ENCODE measurements at regions not wholly inside any gene's neighbourhood (a gene's known extent, or its start where the extent isn't known, plus 50 kb on each side); places are given as distances from the start of the nearest gene placed in this dataset.

DNA sequence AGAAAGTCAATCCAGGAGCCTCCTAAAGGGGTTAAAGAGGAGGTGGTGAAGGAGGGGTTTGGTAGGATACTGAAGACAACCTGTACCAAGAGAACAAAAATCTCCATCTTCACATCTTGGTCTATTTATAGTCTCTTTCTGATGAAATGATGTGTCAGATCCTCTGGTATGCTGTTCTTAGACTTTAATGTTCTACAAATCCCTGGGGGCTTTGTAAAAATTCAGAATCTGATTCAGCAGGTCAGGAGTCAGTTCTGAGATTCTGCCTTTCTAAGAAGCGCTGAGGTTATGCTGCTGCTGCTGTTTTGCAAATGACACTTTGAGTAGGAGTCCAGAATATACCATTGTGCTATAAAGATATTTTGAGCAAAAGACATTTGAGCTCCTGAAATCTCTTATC lies 172.9 kb upstream of the GLRA2 start (continued):
- TF ChIP-seq, protein P1, sequence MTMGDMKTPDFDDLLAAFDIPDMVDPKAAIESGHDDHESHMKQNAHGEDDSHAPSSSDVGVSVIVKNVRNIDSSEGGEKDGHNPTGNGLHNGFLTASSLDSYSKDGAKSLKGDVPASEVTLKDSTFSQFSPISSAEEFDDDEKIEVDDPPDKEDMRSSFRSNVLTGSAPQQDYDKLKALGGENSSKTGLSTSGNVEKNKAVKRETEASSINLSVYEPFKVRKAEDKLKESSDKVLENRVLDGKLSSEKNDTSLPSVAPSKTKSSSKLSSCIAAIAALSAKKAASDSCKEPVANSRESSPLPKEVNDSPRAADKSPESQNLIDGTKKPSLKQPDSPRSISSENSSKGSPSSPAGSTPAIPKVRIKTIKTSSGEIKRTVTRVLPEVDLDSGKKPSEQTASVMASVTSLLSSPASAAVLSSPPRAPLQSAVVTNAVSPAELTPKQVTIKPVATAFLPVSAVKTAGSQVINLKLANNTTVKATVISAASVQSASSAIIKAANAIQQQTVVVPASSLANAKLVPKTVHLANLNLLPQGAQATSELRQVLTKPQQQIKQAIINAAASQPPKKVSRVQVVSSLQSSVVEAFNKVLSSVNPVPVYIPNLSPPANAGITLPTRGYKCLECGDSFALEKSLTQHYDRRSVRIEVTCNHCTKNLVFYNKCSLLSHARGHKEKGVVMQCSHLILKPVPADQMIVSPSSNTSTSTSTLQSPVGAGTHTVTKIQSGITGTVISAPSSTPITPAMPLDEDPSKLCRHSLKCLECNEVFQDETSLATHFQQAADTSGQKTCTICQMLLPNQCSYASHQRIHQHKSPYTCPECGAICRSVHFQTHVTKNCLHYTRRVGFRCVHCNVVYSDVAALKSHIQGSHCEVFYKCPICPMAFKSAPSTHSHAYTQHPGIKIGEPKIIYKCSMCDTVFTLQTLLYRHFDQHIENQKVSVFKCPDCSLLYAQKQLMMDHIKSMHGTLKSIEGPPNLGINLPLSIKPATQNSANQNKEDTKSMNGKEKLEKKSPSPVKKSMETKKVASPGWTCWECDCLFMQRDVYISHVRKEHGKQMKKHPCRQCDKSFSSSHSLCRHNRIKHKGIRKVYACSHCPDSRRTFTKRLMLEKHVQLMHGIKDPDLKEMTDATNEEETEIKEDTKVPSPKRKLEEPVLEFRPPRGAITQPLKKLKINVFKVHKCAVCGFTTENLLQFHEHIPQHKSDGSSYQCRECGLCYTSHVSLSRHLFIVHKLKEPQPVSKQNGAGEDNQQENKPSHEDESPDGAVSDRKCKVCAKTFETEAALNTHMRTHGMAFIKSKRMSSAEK (CRISPR knock-in tag; IDR thresholded peaks at IDR 0.05; ENCODE audit: borderline replicate concordance) = no peak

DNA sequence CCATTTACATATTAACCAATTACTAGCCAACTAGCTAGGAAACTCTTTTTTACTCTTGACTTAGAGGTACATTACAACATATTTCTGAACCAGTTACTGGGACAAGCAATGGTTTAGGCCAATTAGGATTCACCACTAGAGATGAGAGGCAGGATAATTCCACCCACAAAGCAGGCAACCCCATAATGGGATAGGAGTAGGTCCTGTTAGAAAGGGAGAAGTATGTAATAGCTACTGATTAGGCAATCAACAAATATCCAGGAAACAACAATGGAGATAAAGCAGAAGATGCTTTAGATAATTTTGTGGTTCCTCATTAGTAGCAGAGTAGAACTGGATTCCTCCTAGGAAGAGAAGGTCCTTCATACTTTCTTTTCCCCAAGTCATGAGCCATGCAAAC lies 173.8 kb upstream of the GLRA2 start:
- H3K27ac Mint-ChIP-seq = no peak overlapping the region
- ChIA-PET POLR2A (no interaction called here), CTCF (no interaction called here)
- TF ChIP-seq ZNF219 (CRISPR knock-in tag; IDR thresholded peaks at IDR 0.05; ENCODE audit: borderline replicate concordance) = no peak
- ATAC-seq = no peak
- H3K27me3 Mint-ChIP-seq (ENCODE audit: low read depth) = no peaks in the 10 kb centered on the region; the same call in 1 of the 2 replicates
- peaks cover 46% of the 10 kb centered on the region for H3K4me1 Mint-ChIP-seq
- DNase-seq (ENCODE audit: low spot score) = no peak
- peaks cover 14% of the 10 kb centered on the region for H3K9me3 Mint-ChIP-seq
- no peak overlapping the region for H3K4me3 Mint-ChIP-seq
- peaks cover 14% of the 10 kb centered on the region for H3K36me3 Mint-ChIP-seq

DNA sequence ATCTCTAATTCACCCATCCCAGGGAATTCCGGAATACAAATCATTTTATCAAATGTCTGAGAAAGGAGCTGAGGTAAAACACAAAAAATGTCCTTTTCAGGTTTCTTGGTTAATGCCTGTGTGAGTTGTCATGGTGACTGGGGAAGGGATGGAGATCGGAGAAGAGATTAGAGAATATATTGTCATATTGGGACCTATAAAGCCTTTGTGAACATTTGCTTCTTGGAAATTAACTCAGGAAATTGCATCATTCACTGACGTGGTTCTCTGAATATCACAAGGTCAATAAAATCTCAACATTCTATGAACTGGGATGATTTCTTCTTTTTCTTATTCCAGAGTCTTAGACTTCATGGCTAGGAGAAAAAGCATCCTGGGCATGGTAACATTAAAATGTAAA lies 174.8 kb upstream of the GLRA2 start:
- no peak overlapping the region for H3K27ac Mint-ChIP-seq
- DNase-seq (ENCODE audit: low spot score) (no peak), ATAC-seq (no peak)
- no peaks in the 10 kb centered on the region; the same call in 1 of the 2 replicates for H3K27me3 Mint-ChIP-seq (ENCODE audit: low read depth)
- H3K4me1 Mint-ChIP-seq = peaks cover 43% of the 10 kb centered on the region
- ChIA-PET POLR2A (no interaction called here), CTCF (no interaction called here)
- TF ChIP-seq FOXK1 (CRISPR knock-in tag; IDR thresholded peaks at IDR 0.05) (no peak), ATF1 (CRISPR knock-in tag; IDR thresholded peaks at IDR 0.05) (no peak), RELA (CRISPR knock-in tag; IDR thresholded peaks at IDR 0.05; ENCODE audit: borderline replicate concordance) (no peak), NR1H2 (CRISPR knock-in tag; IDR thresholded peaks at IDR 0.05) (no peak), ETV6 (CRISPR knock-in tag; IDR thresholded peaks at IDR 0.05) (no peak), JUN (CRISPR knock-in tag; IDR thresholded peaks at IDR 0.05) (no peak), ZNF416 (CRISPR knock-in tag; IDR thresholded peaks at IDR 0.05) (no peak), ZNF138 (CRISPR knock-in tag; conservative IDR thresholded peaks at IDR 0.05) (no peak), MLX (CRISPR knock-in tag; IDR thresholded peaks at IDR 0.05) (no peak), USF1 (CRISPR knock-in tag; IDR thresholded peaks at IDR 0.05) (no peak), ZNF423 (CRISPR knock-in tag; IDR thresholded peaks at IDR 0.05) (no peak), ZNF671 (CRISPR knock-in tag; IDR thresholded peaks at IDR 0.05) (no peak)
- TF ChIP-seq, protein P2, sequence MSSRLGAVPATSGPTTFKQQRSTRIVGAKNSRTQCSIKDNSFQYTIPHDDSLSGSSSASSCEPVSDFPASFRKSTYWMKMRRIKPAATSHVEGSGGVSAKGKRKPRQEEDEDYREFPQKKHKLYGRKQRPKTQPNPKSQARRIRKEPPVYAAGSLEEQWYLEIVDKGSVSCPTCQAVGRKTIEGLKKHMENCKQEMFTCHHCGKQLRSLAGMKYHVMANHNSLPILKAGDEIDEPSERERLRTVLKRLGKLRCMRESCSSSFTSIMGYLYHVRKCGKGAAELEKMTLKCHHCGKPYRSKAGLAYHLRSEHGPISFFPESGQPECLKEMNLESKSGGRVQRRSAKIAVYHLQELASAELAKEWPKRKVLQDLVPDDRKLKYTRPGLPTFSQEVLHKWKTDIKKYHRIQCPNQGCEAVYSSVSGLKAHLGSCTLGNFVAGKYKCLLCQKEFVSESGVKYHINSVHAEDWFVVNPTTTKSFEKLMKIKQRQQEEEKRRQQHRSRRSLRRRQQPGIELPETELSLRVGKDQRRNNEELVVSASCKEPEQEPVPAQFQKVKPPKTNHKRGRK (CRISPR knock-in tag; IDR thresholded peaks at IDR 0.05; ENCODE audit: borderline replicate concordance) = no peak
- H3K36me3 Mint-ChIP-seq = peaks cover 19% of the 10 kb centered on the region
- no peak overlapping the region for H3K4me3 Mint-ChIP-seq
- H3K9me3 Mint-ChIP-seq = peaks cover 22% of the 10 kb centered on the region

DNA sequence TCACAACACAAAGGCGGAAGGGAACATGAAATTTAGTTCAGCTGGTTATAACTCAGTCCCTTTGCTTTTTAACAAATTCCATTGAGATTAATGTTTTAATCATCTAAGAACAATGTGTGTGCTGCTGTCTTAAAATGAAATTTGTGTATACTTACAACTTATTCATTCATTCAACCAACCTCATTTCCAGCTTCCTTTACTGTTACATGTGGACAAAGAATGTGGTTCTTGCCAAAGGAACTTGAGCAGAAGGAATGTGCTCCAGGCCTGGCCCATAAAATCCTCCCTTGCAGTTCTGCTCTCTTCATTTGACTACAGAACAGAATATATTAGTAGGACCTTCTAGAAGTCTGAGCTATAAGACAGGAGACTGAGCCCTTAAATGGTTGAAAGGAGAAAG lies 176.8 kb upstream of the GLRA2 start:
- Mint-ChIP-seq H3K36me3 (peaks cover 22% of the 10 kb centered on the region), H3K4me1 (peaks cover 33% of the 10 kb centered on the region), H3K27me3 (ENCODE audit: low read depth) (no peaks in the 10 kb centered on the region; the same call in 1 of the 2 replicates), H3K9me3 (peaks cover 30% of the 10 kb centered on the region), H3K4me3 (no peak overlapping the region), H3K27ac (no peak overlapping the region)
- ChIA-PET POLR2A (no interaction called here), CTCF (interaction anchor here (1.6 kb wide), 1 partner anchor 10 kb away, joined by 5 read pairs; no protein-coding TSS in a partner anchor)
- ATAC-seq (no peak), DNase-seq (ENCODE audit: low spot score) (no peak)
- TF ChIP-seq, protein P3, sequence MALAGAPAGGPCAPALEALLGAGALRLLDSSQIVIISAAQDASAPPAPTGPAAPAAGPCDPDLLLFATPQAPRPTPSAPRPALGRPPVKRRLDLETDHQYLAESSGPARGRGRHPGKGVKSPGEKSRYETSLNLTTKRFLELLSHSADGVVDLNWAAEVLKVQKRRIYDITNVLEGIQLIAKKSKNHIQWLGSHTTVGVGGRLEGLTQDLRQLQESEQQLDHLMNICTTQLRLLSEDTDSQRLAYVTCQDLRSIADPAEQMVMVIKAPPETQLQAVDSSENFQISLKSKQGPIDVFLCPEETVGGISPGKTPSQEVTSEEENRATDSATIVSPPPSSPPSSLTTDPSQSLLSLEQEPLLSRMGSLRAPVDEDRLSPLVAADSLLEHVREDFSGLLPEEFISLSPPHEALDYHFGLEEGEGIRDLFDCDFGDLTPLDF (CRISPR knock-in tag; IDR thresholded peaks at IDR 0.05) = no peak
- TF ChIP-seq NFE2L1 (CRISPR knock-in tag; IDR thresholded peaks at IDR 0.05) (no peak), ZNF671 (CRISPR knock-in tag; IDR thresholded peaks at IDR 0.05) (no peak), GTF2I (CRISPR knock-in tag; conservative IDR thresholded peaks at IDR 0.05) (no peak), ERG (CRISPR knock-in tag; IDR thresholded peaks at IDR 0.05) (no peak)
- TF ChIP-seq, protein P4, sequence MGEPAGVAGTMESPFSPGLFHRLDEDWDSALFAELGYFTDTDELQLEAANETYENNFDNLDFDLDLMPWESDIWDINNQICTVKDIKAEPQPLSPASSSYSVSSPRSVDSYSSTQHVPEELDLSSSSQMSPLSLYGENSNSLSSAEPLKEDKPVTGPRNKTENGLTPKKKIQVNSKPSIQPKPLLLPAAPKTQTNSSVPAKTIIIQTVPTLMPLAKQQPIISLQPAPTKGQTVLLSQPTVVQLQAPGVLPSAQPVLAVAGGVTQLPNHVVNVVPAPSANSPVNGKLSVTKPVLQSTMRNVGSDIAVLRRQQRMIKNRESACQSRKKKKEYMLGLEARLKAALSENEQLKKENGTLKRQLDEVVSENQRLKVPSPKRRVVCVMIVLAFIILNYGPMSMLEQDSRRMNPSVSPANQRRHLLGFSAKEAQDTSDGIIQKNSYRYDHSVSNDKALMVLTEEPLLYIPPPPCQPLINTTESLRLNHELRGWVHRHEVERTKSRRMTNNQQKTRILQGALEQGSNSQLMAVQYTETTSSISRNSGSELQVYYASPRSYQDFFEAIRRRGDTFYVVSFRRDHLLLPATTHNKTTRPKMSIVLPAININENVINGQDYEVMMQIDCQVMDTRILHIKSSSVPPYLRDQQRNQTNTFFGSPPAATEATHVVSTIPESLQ (CRISPR knock-in tag; IDR thresholded peaks at IDR 0.05) = no peak
